GM19035 (cell line): ENCODE measurements at regions not wholly inside any gene's neighbourhood (a gene's known extent, or its start where the extent isn't known, plus 50 kb on each side); places are given as distances from the start of the nearest gene placed in this dataset.
"Not testable (repeated sequence)": the region's sequence is repeated elsewhere in the genome, so short reads cannot be mapped to it uniquely, and the experiment has no call there.

Source experiments
- ATAC-seq: cut with Tn5 transposase; IDR thresholded peaks from one replicate; pipeline ENCODE4 v1.9.1; 2021; ENCODE audit not compliant: unreplicated experiment

- not testable (repeated sequence) for ATAC-seq
Observed at GRCh38 chr3:103564116-103564515, 1129.3 kb downstream of the ZPLD1 start.

- no peak for ATAC-seq
Observed at GRCh38 chr3:103585809-103586208, 1151.0 kb downstream of the ZPLD1 start.

GRCh38 chr3:103589770-103590169 is 1155.0 kb downstream of the ZPLD1 start:
- ATAC-seq = no peak

- no peak for ATAC-seq
Observed at GRCh38 chr3:103600844-103601243, 1166.0 kb downstream of the ZPLD1 start.

- ATAC-seq = no peak
Observed at GRCh38 chr3:103601666-103602065, 1166.9 kb downstream of the ZPLD1 start.

GRCh38 chr3:103609472-103609871 is 1174.7 kb downstream of the ZPLD1 start:
- ATAC-seq = no peak

- no peak for ATAC-seq
Observed at GRCh38 chr3:103613397-103614156, 1178.8 kb downstream of the ZPLD1 start.

- ATAC-seq = no peak
Observed at GRCh38 chr3:103614719-103615118, 1179.9 kb downstream of the ZPLD1 start.

GRCh38 chr3:103617961-103618360 is 1183.1 kb downstream of the ZPLD1 start:
- no peak for ATAC-seq

GRCh38 chr3:103624271-103624670 is 1189.5 kb downstream of the ZPLD1 start:
- ATAC-seq = no peak

GRCh38 chr3:103629391-103629790 is 1194.6 kb downstream of the ZPLD1 start:
- ATAC-seq = no peak

- no peak for ATAC-seq
Observed at GRCh38 chr3:103644450-103644849, 1209.6 kb downstream of the ZPLD1 start.

GRCh38 chr3:103653996-103654395 is 1219.2 kb downstream of the ZPLD1 start:
- ATAC-seq = no peak

GRCh38 chr3:103657756-103658155 is 1222.9 kb downstream of the ZPLD1 start:
- no peak for ATAC-seq

- ATAC-seq = no peak
Observed at GRCh38 chr3:103660810-103661209, 1226.0 kb downstream of the ZPLD1 start.

GRCh38 chr3:103662591-103662990 is 1227.8 kb downstream of the ZPLD1 start:
- ATAC-seq = no peak

GRCh38 chr3:103672346-103672745 is 1237.5 kb downstream of the ZPLD1 start:
- no peak for ATAC-seq

- no peak for ATAC-seq
Observed at GRCh38 chr3:103684904-103685303, 1250.1 kb downstream of the ZPLD1 start.

GRCh38 chr3:103685939-103686338 is 1251.1 kb downstream of the ZPLD1 start:
- ATAC-seq = no peak

- ATAC-seq = no peak
Observed at GRCh38 chr3:103690536-103690935, 1255.7 kb downstream of the ZPLD1 start.

- no peak for ATAC-seq
Observed at GRCh38 chr3:103693831-103694230, 1259.0 kb downstream of the ZPLD1 start.

- ATAC-seq = no peak
Observed at GRCh38 chr3:103698646-103699045, 1263.8 kb downstream of the ZPLD1 start.

GRCh38 chr3:103699228-103699627 is 1264.4 kb downstream of the ZPLD1 start:
- no peak for ATAC-seq
